PC-9 (cell line): ENCODE measurements at regions not wholly inside any gene's neighbourhood (a gene's known extent, or its start where the extent isn't known, plus 50 kb on each side); places are given as distances from the start of the nearest gene placed in this dataset.
"Not testable (repeated sequence)": the region's sequence is repeated elsewhere in the genome, so short reads cannot be mapped to it uniquely, and the experiment has no call there.

Source experiments
- BruUV-seq: library from RNA; stranded (reverse); fragments of 400-500 nt; replicated peaks from 2 replicates; lab custom pipeline; 2021; lab: Mats Ljungman, UMichigan
- CTCF ChIA-PET: fragments of 300-600 bp; sonication (Branson Sonifier 250); formaldehyde crosslinking; loops from one replicate; lab custom pipeline; 2022; ENCODE audit warnings: antibody characterized with exemption; lab: Charles Lee
- POLR2A ChIA-PET: fragments of 300-600 bp; sonication (Branson Sonifier 250); formaldehyde crosslinking; loops from one replicate; lab custom pipeline; 2022; ENCODE audit warnings: antibody characterized with exemption; ENCODE audit not compliant: unreplicated experiment; lab: Charles Lee
- DNase-seq, 2 experiments: peaks; one replicate each; pipeline versions ENCODE4 v3.0.0 to v3.0.0-alpha.2; 2015 to 2022; ENCODE audit warnings: mixed read lengths in 1 of 2
- H2AFZ ChIP-seq: fragments of 200-600 bp; sonication (generic); 2 replicates; pipeline ENCODE4 v1.8.1; 2017; ENCODE audit warnings: antibody characterized with exemption
- H3F3A ChIP-seq: fragments of 200-600 bp; sonication (generic); 2 replicates; pipeline ENCODE4 v1.8.1; 2017; ENCODE audit warnings: antibody characterized with exemption, mild to moderate bottlenecking, low read depth; ENCODE audit not compliant: insufficient read depth
- H3K27ac ChIP-seq: fragments of 200-600 bp; sonication (generic); 2 replicates; pipeline ENCODE4 v1.6.1; 2016; ENCODE audit warnings: mixed run types
- H3K27me3 ChIP-seq: fragments of 200-600 bp; sonication (generic); 2 replicates; pipeline ENCODE4 v1.6.1; 2016; ENCODE audit warnings: low read depth, mixed run types; ENCODE audit not compliant: insufficient read depth
- H3K36me3 ChIP-seq: fragments of 200-600 bp; sonication (generic); 2 replicates; pipeline ENCODE4 v1.6.1; 2016; ENCODE audit warnings: low read depth, mixed run types
- H3K4me1 ChIP-seq: fragments of 200-600 bp; sonication (generic); replicated peaks from 2 replicates; pipeline ENCODE4 v1.6.1; 2016; ENCODE audit warnings: mixed run types; ENCODE audit not compliant: insufficient read depth
- H3K4me2 ChIP-seq: fragments of 200-600 bp; sonication (generic); 2 replicates; pipeline ENCODE4 v1.6.1; 2017; ENCODE audit warnings: mixed run types
- H3K4me3 ChIP-seq: fragments of 200-600 bp; sonication (generic); 2 replicates; pipeline ENCODE4 v1.6.1; 2016; ENCODE audit warnings: mixed run types
- H3K79me2 ChIP-seq: fragments of 200-600 bp; sonication (generic); 2 replicates; pipeline ENCODE4 v1.6.1; 2017; ENCODE audit warnings: low read depth, mixed run types
- H3K9me2 ChIP-seq: fragments of 200-600 bp; sonication (generic); 2 replicates; pipeline ENCODE4 v1.8.1; 2017; ENCODE audit warnings: mild to moderate bottlenecking; ENCODE audit not compliant: insufficient read depth
- H3K9me3 ChIP-seq: fragments of 200-600 bp; sonication (generic); 2 replicates; pipeline ENCODE4 v1.8.1; 2016; ENCODE audit warnings: low read depth; ENCODE audit not compliant: insufficient read depth
- H4K20me1 ChIP-seq: fragments of 200-600 bp; sonication (generic); 2 replicates; pipeline ENCODE4 v1.8.1; 2017; ENCODE audit not compliant: insufficient read depth
- CTCF ChIP-seq: fragments of 200-600 bp; sonication (generic); conservative IDR thresholded peaks from 2 replicates; pipeline ENCODE4 v1.6.1; 2017; ENCODE audit warnings: mixed run types, antibody characterized with exemption, mild to moderate bottlenecking, moderate library complexity
- EZH2 ChIP-seq: fragments of 200-600 bp; sonication (generic); IDR thresholded peaks from 2 replicates; pipeline ENCODE4 v1.8.0; 2017; ENCODE audit warnings: antibody characterized with exemption, low read depth
- intact Hi-C: fragments of 100-400 bp; cut with micrococcal nuclease; formaldehyde crosslinking; loops from one replicate; pipeline ENCODE4 v1.10.0; 2022; ENCODE audit not compliant: unreplicated experiment

- H2AFZ ChIP-seq, CTCF ChIA-PET, H3K36me3 ChIP-seq, H4K20me1 ChIP-seq, H3K4me2 ChIP-seq, H3K79me2 ChIP-seq, DNase-seq, H3K27ac ChIP-seq, H3K4me3 ChIP-seq, POLR2A ChIA-PET, intact Hi-C loops, H3F3A ChIP-seq, H3K9me2 ChIP-seq, H3K4me1 ChIP-seq, H3K9me3 ChIP-seq, BruUV-seq: not testable (repeated sequence)
- H3K27me3 ChIP-seq = peaks cover 29% of the 10 kb centered on the region
These were observed 332.6 kb downstream of the ADGRD1 start for GRCh38 chr12:131286301-131286700.

GRCh38 chr12:131287015-131287937, 333.6 kb downstream of the ADGRD1 start:
- no peaks in the 10 kb centered on the region for H3K36me3 ChIP-seq
- no peak overlapping the region for H2AFZ ChIP-seq
- H4K20me1 ChIP-seq = no peaks in the 10 kb centered on the region
- H3F3A ChIP-seq = no peaks in the 10 kb centered on the region
- no peaks in the 10 kb centered on the region for H3K9me3 ChIP-seq
- H3K9me2 ChIP-seq = no peaks in the 10 kb centered on the region
- ChIA-PET POLR2A (no interaction called here), CTCF (no interaction called here)
- peaks cover 26% of the 10 kb centered on the region for H3K27me3 ChIP-seq
- BruUV-seq = no TSS peak
- no peak overlapping the region for H3K27ac ChIP-seq
- no peak overlapping the region for H3K4me3 ChIP-seq
- H3K4me2 ChIP-seq = no peak overlapping the region
- H3K79me2 ChIP-seq = no peaks in the 10 kb centered on the region
- H3K4me1 ChIP-seq = no peaks in the 10 kb centered on the region
- intact Hi-C loops = no loop called here
- DNase-seq = no peak
- TF ChIP-seq EZH2 (no peak), CTCF (no peak)

GRCh38 chr12:131287938-131288764, 334.4 kb downstream of the ADGRD1 start:
- Histone ChIP-seq H3K9me3 (no peaks in the 10 kb centered on the region), H3K27ac (no peak overlapping the region), H3K4me2 (no peak overlapping the region), H3K4me3 (no peak overlapping the region), H3F3A (no peaks in the 10 kb centered on the region), H3K27me3 (peaks cover 28% of the 10 kb centered on the region), H3K36me3 (no peaks in the 10 kb centered on the region), H3K4me1 (no peaks in the 10 kb centered on the region), H3K79me2 (no peaks in the 10 kb centered on the region), H3K9me2 (no peaks in the 10 kb centered on the region), H4K20me1 (no peaks in the 10 kb centered on the region), H2AFZ (no peak overlapping the region)
- TF ChIP-seq EZH2 = no peak
- DNase-seq = no peak
- POLR2A ChIA-PET = no interaction called here
- CTCF ChIA-PET = no interaction called here
- no TSS peak for BruUV-seq
- intact Hi-C loops = no loop called here

GRCh38 chr12:131288765-131289695, 335.3 kb downstream of the ADGRD1 start:
- intact Hi-C loops, H3K4me2 ChIP-seq, H3K4me1 ChIP-seq, DNase-seq, H3K9me2 ChIP-seq, H3K27ac ChIP-seq, H4K20me1 ChIP-seq, POLR2A ChIA-PET, H3K36me3 ChIP-seq, H3K4me3 ChIP-seq, H2AFZ ChIP-seq, CTCF ChIA-PET, BruUV-seq, H3K79me2 ChIP-seq, H3F3A ChIP-seq, H3K9me3 ChIP-seq: not testable (repeated sequence)
- peaks cover 29% of the 10 kb centered on the region for H3K27me3 ChIP-seq

GRCh38 chr12:131289807-131290206, 336.1 kb downstream of the ADGRD1 start:
- CTCF ChIA-PET, POLR2A ChIA-PET: not testable (repeated sequence)

More at GRCh38 chr12:131289807-131290206, 336.1 kb downstream of the ADGRD1 start:
- H3K36me3 ChIP-seq, H3K4me2 ChIP-seq, H3K9me2 ChIP-seq, H2AFZ ChIP-seq, H3K4me1 ChIP-seq, H3K9me3 ChIP-seq, intact Hi-C loops, H3K4me3 ChIP-seq, H3K79me2 ChIP-seq, BruUV-seq, H3F3A ChIP-seq, DNase-seq, H3K27ac ChIP-seq, H4K20me1 ChIP-seq: not testable (repeated sequence)
- peaks cover 29% of the 10 kb centered on the region for H3K27me3 ChIP-seq
